AG09309 (cell line): ENCODE measurements at regions not wholly inside any gene's neighbourhood (a gene's known extent, or its start where the extent isn't known, plus 50 kb on each side); places are given as distances from the start of the nearest gene placed in this dataset.

Source experiments
- DNase-seq: peaks from one replicate; pipeline ENCODE4 v3.0.0-alpha.2; 2010; ENCODE audit warnings: low read depth
- H3K4me3 ChIP-seq: 2 replicates; pipeline ENCODE4 v1.5.1; 2011; ENCODE audit warnings: mild to moderate bottlenecking, low read depth, low read length, moderate library complexity; ENCODE audit not compliant: control insufficient read depth
- TF ChIP-seq, protein P1 (sequence below): IDR thresholded peaks from 2 replicates; pipeline ENCODE4 v1.5.1; 2011; ENCODE audit warnings: mild to moderate bottlenecking, low read depth, low read length, inconsistent platforms; ENCODE audit not compliant: insufficient read depth, control insufficient read depth; ENCODE audit errors: missing control alignments

DNA sequence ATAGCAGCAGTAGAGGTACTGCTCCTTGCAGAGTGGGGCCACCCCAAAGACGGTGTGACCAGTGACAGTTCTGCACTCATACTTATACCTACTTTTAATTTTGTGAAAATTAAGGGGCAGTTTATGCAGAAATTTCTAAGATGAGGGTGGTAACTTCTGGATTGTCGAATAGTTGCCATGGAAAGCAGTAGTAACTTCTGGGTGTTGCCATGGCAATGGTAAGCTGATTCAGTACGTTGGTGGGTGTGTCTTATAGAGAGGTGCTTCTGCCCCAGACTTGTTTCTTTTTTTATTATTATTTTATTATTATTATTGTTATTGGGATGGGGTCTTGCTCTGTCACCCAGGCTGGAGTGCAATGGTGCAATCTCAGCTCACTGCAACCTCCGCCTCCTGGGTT is 82.8 kb upstream of the L3MBTL4 start:
- no peak for DNase-seq
- H3K4me3 ChIP-seq, result no peak overlapping the region
- TF ChIP-seq, protein P1, sequence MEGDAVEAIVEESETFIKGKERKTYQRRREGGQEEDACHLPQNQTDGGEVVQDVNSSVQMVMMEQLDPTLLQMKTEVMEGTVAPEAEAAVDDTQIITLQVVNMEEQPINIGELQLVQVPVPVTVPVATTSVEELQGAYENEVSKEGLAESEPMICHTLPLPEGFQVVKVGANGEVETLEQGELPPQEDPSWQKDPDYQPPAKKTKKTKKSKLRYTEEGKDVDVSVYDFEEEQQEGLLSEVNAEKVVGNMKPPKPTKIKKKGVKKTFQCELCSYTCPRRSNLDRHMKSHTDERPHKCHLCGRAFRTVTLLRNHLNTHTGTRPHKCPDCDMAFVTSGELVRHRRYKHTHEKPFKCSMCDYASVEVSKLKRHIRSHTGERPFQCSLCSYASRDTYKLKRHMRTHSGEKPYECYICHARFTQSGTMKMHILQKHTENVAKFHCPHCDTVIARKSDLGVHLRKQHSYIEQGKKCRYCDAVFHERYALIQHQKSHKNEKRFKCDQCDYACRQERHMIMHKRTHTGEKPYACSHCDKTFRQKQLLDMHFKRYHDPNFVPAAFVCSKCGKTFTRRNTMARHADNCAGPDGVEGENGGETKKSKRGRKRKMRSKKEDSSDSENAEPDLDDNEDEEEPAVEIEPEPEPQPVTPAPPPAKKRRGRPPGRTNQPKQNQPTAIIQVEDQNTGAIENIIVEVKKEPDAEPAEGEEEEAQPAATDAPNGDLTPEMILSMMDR, result no peak

DNA sequence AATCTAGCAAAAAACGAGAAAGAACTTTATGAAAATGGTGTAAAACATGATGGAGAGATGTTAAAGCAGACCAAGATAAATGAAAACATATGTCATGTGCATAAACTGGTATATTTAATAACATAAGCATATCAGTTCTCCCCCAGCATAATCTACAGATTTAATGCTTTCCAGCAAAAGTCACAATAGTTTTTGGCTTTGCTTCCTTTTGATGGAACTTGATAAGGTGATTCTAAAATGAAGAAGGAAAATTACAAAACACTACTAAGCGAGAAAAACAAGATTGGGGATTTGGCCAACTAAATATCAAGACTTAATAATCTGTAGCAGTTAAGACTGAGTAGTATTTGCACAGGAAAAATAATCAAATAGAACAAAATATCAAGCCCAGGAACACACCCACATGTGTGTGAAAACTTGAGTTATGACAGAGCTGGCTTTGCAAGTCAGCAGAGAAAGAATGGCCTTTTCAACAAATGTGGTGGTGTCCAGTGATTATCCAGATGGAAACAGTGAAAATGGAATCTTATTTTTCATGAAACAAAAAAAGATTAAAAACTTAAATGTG is 83.7 kb upstream of the L3MBTL4 start:
- TF ChIP-seq, protein P1, result no peak
- H3K4me3 ChIP-seq, result no peak overlapping the region

GRCh38 chr18:6504605-6505497 is 90.1 kb upstream of the L3MBTL4 start:
- H3K4me3 ChIP-seq, result no peak overlapping the region
- no peak for DNase-seq
- TF ChIP-seq, protein P1, result no peak

More for the DNA sequence above, 83.7 kb upstream of the L3MBTL4 start:
- DNase-seq, result no peak

DNA sequence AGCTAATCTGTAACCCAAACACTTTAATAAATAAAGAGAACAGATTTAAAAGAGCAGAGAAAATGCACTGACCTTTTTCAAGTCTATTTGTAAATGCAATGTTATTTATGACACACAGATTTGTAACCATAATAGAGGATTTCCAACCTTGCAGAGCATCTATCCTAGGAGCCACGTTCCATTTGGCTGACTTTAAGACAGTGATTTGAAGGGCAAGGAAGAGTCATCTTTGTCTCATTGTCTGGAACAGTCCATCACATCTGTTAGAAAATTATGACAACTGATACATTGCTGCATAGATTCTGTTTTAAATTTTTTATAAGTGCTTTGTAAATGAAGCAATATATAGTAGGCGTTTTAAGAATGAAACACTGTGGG is 90.8 kb upstream of the L3MBTL4 start:
- no peak overlapping the region for H3K4me3 ChIP-seq
- no peak for DNase-seq
- TF ChIP-seq, protein P1, result no peak

DNA sequence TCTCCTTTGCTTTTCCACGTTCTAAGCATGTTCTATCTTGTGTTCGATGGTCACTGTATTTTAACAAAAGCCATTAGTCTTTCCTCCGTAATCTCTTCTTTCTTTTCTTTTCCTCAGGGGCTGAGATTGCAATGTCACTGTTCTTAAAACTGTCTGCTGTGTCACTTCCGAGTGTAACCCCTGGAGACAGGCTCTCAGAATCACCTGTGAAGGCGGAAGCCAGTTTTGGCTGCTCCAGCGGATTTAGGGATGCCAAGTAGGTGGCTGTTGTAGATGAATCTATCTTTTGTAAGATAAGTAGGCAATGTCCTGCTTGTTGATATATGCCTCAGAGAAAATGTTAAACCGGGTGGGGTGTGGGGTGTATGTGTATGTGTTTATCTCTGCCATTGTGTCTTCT is 94.7 kb upstream of the L3MBTL4 start:
- TF ChIP-seq, protein P1, result no peak
- DNase-seq, result no peak
- H3K4me3 ChIP-seq, result no peak overlapping the region

- TF ChIP-seq, protein P1, result no peak
- H3K4me3 ChIP-seq, result no peak overlapping the region
- no peak for DNase-seq
These were observed 95.1 kb upstream of the L3MBTL4 start for GRCh38 chr18:6509832-6510231.

DNA sequence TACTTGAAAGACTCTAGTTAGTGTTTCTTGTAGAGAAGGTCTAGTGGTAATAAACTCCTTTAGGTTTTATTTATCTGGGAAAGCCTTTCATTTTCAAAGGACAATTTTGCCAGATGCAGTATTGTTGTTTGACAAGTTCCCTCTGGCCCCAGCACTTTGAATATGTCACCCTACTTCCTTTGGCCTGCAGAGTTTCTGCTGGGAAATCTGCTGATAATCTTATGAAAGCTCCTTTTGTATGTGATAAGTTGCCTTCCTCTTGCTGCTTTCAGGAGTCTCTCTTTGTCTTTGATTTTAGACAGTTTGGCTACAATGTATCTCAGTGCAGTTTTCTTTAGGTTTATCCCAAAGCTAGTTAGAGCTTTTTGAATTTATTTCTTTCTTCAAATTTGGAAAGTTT is 106.2 kb upstream of the L3MBTL4 start:
- TF ChIP-seq, protein P1, result no peak
- no peak for DNase-seq
- H3K4me3 ChIP-seq, result no peak overlapping the region
